NCI-H1092 treated with DMSO at 0.1 percent for 48 hours (cell line): ENCODE measurements at regions not wholly inside any gene's neighbourhood (a gene's known extent, or its start where the extent isn't known, plus 50 kb on each side); places are given as distances from the start of the nearest gene placed in this dataset.
A peak's percentile ranks its signal among the peaks of the same experiment; 100 is the strongest.
"Not testable (repeated sequence)": the region's sequence is repeated elsewhere in the genome, so short reads cannot be mapped to it uniquely, and the experiment has no call there.

Source experiments
- DNase-seq: peaks from one replicate; lab custom pipeline; 2025; lab: John Stamatoyannopoulos, UW

- DNase-seq = no peak
Observed at GRCh38 chr2:228793116-228793515, 478.0 kb downstream of the PID1 start.

- no peak for DNase-seq
Observed at GRCh38 chr2:228786901-228787300, 484.2 kb downstream of the PID1 start.

GRCh38 chr2:228782281-228782680, 488.8 kb downstream of the PID1 start:
- no peak for DNase-seq

- DNase-seq = no peak
Observed at GRCh38 chr2:228777855-228778355, 493.2 kb downstream of the PID1 start.

- DNase-seq = no peak
Observed at GRCh38 chr2:228774548-228774947, 496.5 kb downstream of the PID1 start.

GRCh38 chr2:228771774-228772173, 499.3 kb downstream of the PID1 start:
- no peak for DNase-seq

- DNase-seq = no peak
Observed at GRCh38 chr2:228771315-228771714, 499.8 kb downstream of the PID1 start.

- no peak for DNase-seq
Observed at GRCh38 chr2:228768818-228769217, 502.3 kb downstream of the PID1 start.

- DNase-seq = not testable (repeated sequence)
Observed at GRCh38 chr2:228768141-228768540, 502.9 kb downstream of the PID1 start.

- no peak for DNase-seq
Observed at GRCh38 chr2:228767196-228767595, 503.9 kb downstream of the PID1 start.

- peak; percentile 60 for DNase-seq
Observed at GRCh38 chr2:228763379-228763981, 507.6 kb downstream of the PID1 start.

GRCh38 chr2:228762565-228762964, 508.5 kb downstream of the PID1 start:
- no peak for DNase-seq

- DNase-seq = not testable (repeated sequence)
Observed at GRCh38 chr2:228755661-228756060, 515.4 kb downstream of the PID1 start.

GRCh38 chr2:228747483-228747882, 523.6 kb downstream of the PID1 start:
- no peak for DNase-seq

GRCh38 chr2:228738671-228739380, 532.3 kb downstream of the PID1 start:
- no peak for DNase-seq

- DNase-seq = no peak
Observed at GRCh38 chr2:228735697-228736096, 535.4 kb downstream of the PID1 start.

- no peak for DNase-seq
Observed at GRCh38 chr2:228731517-228731916, 539.6 kb downstream of the PID1 start.

GRCh38 chr2:228728961-228729360, 542.1 kb downstream of the PID1 start:
- DNase-seq = no peak

- no peak for DNase-seq
Observed at GRCh38 chr2:228725031-228725430, 543.5 kb upstream of the SPHKAP start.

- DNase-seq = no peak
Observed at GRCh38 chr2:228723599-228723998, 542.1 kb upstream of the SPHKAP start.

GRCh38 chr2:228722311-228722710, 540.8 kb upstream of the SPHKAP start:
- no peak for DNase-seq

GRCh38 chr2:228720895-228721294, 539.4 kb upstream of the SPHKAP start:
- DNase-seq = no peak

- no peak for DNase-seq
Observed at GRCh38 chr2:228709788-228710371, 528.4 kb upstream of the SPHKAP start.
